Activated CD8-positive, alpha-beta T cell treated with anti-CD3 and anti-CD28 coated beads, Interleukin-2, amount 10 ng/mL, durations not matched to agents 7 days and 5 days (primary cell): ENCODE measurements at regions not wholly inside any gene's neighbourhood (a gene's known extent, or its start where the extent isn't known, plus 50 kb on each side); places are given as distances from the start of the nearest gene placed in this dataset.
A peak's percentile ranks its signal among the peaks of the same experiment; 100 is the strongest.

Experiments used
- ATAC-seq: fragments of 150-1000 bp; cut with Tn5 transposase; one replicate; pipeline ENCODE4 v1.10.0; 2021; ENCODE audit warnings: moderate library complexity
- CTCF ChIA-PET: fragments of 350-600 bp; sonication (Branson Sonifier 250); formaldehyde crosslinking; loops from one replicate; lab custom pipeline; 2021; ENCODE audit warnings: antibody characterized with exemption; lab: Charles Lee
- POLR2A ChIA-PET: fragments of 350-600 bp; sonication (Branson Sonifier 250); formaldehyde crosslinking; loops from one replicate; lab custom pipeline; 2021; ENCODE audit warnings: antibody characterized with exemption; lab: Charles Lee
- DNase-seq: peaks from one replicate; pipeline ENCODE4 v3.0.0-alpha.2; 2020
- H3K27ac Mint-ChIP-seq: one replicate; pipeline ENCODE4 v1.8.0; 2021; ENCODE audit warnings: mild to moderate bottlenecking, mixed read lengths
- H3K27me3 Mint-ChIP-seq: one replicate; pipeline ENCODE4 v1.8.0; 2021; ENCODE audit warnings: low read depth, mixed read lengths
- H3K36me3 Mint-ChIP-seq: one replicate; pipeline ENCODE4 v1.8.0; 2021; ENCODE audit warnings: low read depth, mixed read lengths
- H3K4me1 Mint-ChIP-seq: one replicate; pipeline ENCODE4 v1.8.0; 2021; ENCODE audit warnings: low read depth, mixed read lengths
- H3K4me3 Mint-ChIP-seq: one replicate; pipeline ENCODE4 v1.8.0; 2021; ENCODE audit warnings: mild to moderate bottlenecking, mixed read lengths
- H3K9me3 Mint-ChIP-seq: one replicate; pipeline ENCODE4 v1.8.0; 2022; ENCODE audit warnings: mixed read lengths; ENCODE audit not compliant: insufficient read depth

GRCh38 chr4:54359919-54360650 is 131.0 kb downstream of the PDGFRA start:
- peaks cover 4% of the 10 kb centered on the region for H3K27me3 Mint-ChIP-seq
- ATAC-seq = no peak
- ChIA-PET CTCF (interaction anchor here (1.7 kb wide), 1 partner anchor 41 kb away, joined by 3 read pairs; no protein-coding TSS in a partner anchor), POLR2A (interaction anchor here (0.5 kb wide), 1 partner anchor 1502 kb away, joined by 3 read pairs; no protein-coding TSS in a partner anchor)
- no peaks in the 10 kb centered on the region for H3K36me3 Mint-ChIP-seq
- H3K27ac Mint-ChIP-seq = no peak overlapping the region
- no peak overlapping the region for H3K4me3 Mint-ChIP-seq
- peak; percentile 22 for DNase-seq
- no peaks in the 10 kb centered on the region for H3K9me3 Mint-ChIP-seq
- peaks cover 8% of the 10 kb centered on the region for H3K4me1 Mint-ChIP-seq

- POLR2A ChIA-PET = no interaction called here
- peaks cover 5% of the 10 kb centered on the region for H3K27me3 Mint-ChIP-seq
- H3K36me3 Mint-ChIP-seq = no peaks in the 10 kb centered on the region
- no peak overlapping the region for H3K4me3 Mint-ChIP-seq
- CTCF ChIA-PET = no interaction called here
- H3K27ac Mint-ChIP-seq = no peak overlapping the region
- H3K9me3 Mint-ChIP-seq = no peaks in the 10 kb centered on the region
- DNase-seq (no peak), ATAC-seq (no peak)
- H3K4me1 Mint-ChIP-seq = peaks cover 8% of the 10 kb centered on the region
Measured at GRCh38 chr4:54363037-54363436, 133.9 kb downstream of the PDGFRA start.

- ChIA-PET CTCF (no interaction called here), POLR2A (no interaction called here)
- no peak overlapping the region for H3K4me3 Mint-ChIP-seq
- no peaks in the 10 kb centered on the region for H3K36me3 Mint-ChIP-seq
- ATAC-seq = no peak
- H3K9me3 Mint-ChIP-seq = no peaks in the 10 kb centered on the region
- peaks cover 10% of the 10 kb centered on the region for H3K27me3 Mint-ChIP-seq
- H3K4me1 Mint-ChIP-seq = no peaks in the 10 kb centered on the region
- DNase-seq = no peak
- no peak overlapping the region for H3K27ac Mint-ChIP-seq
Measured at GRCh38 chr4:54365691-54366090, 136.6 kb downstream of the PDGFRA start.

- H3K27me3 Mint-ChIP-seq = peaks cover 8% of the 10 kb centered on the region
- H3K4me1 Mint-ChIP-seq = no peaks in the 10 kb centered on the region
- H3K4me3 Mint-ChIP-seq = no peak overlapping the region
- no peak overlapping the region for H3K27ac Mint-ChIP-seq
- H3K9me3 Mint-ChIP-seq = no peaks in the 10 kb centered on the region
- ChIA-PET CTCF (no interaction called here), POLR2A (interaction anchor here (0.7 kb wide), 1 partner anchor 33 kb away, joined by 3 read pairs; no protein-coding TSS in a partner anchor)
- no peaks in the 10 kb centered on the region for H3K36me3 Mint-ChIP-seq
- no peak for DNase-seq
- no peak for ATAC-seq
Measured at GRCh38 chr4:54367059-54367458, 138.0 kb downstream of the PDGFRA start.

- DNase-seq = no peak
- no peak for ATAC-seq
- POLR2A ChIA-PET = no interaction called here
- H3K9me3 Mint-ChIP-seq = no peaks in the 10 kb centered on the region
- no peaks in the 10 kb centered on the region for H3K4me1 Mint-ChIP-seq
- H3K36me3 Mint-ChIP-seq = no peaks in the 10 kb centered on the region
- H3K4me3 Mint-ChIP-seq = no peak overlapping the region
- CTCF ChIA-PET = no interaction called here
- peaks cover 8% of the 10 kb centered on the region for H3K27me3 Mint-ChIP-seq
- no peak overlapping the region for H3K27ac Mint-ChIP-seq
Measured at GRCh38 chr4:54368281-54369265, 139.5 kb downstream of the PDGFRA start.

- ATAC-seq (no peak), DNase-seq (no peak)
- CTCF ChIA-PET = no interaction called here
- no peaks in the 10 kb centered on the region for H3K4me1 Mint-ChIP-seq
- H3K4me3 Mint-ChIP-seq = no peak overlapping the region
- H3K36me3 Mint-ChIP-seq = no peaks in the 10 kb centered on the region
- POLR2A ChIA-PET = no interaction called here
- no peaks in the 10 kb centered on the region for H3K9me3 Mint-ChIP-seq
- no peak overlapping the region for H3K27ac Mint-ChIP-seq
- H3K27me3 Mint-ChIP-seq = peaks cover 8% of the 10 kb centered on the region
Measured at GRCh38 chr4:54371173-54371572, 142.1 kb downstream of the PDGFRA start.

GRCh38 chr4:54372951-54373350 is 143.9 kb downstream of the PDGFRA start:
- CTCF ChIA-PET = no interaction called here
- H3K36me3 Mint-ChIP-seq = no peaks in the 10 kb centered on the region
- H3K27ac Mint-ChIP-seq = no peak overlapping the region
- H3K4me1 Mint-ChIP-seq = no peaks in the 10 kb centered on the region
- DNase-seq = no peak
- H3K9me3 Mint-ChIP-seq = no peaks in the 10 kb centered on the region
- no peak overlapping the region for H3K4me3 Mint-ChIP-seq
- no peak for ATAC-seq
- peaks cover 8% of the 10 kb centered on the region for H3K27me3 Mint-ChIP-seq
- POLR2A ChIA-PET = no interaction called here

GRCh38 chr4:54373718-54374210 is 144.7 kb downstream of the PDGFRA start:
- POLR2A ChIA-PET = no interaction called here
- Mint-ChIP-seq H3K4me1 (no peaks in the 10 kb centered on the region), H3K4me3 (no peak overlapping the region), H3K27me3 (peaks cover 4% of the 10 kb centered on the region), H3K27ac (no peak overlapping the region), H3K9me3 (no peaks in the 10 kb centered on the region), H3K36me3 (no peaks in the 10 kb centered on the region)
- no peak for DNase-seq
- CTCF ChIA-PET = no interaction called here
- no peak for ATAC-seq

GRCh38 chr4:54378461-54378860 is 149.4 kb downstream of the PDGFRA start:
- no peak overlapping the region for H3K4me3 Mint-ChIP-seq
- H3K27me3 Mint-ChIP-seq = no peaks in the 10 kb centered on the region
- ChIA-PET POLR2A (no interaction called here), CTCF (no interaction called here)
- no peak for ATAC-seq
- no peaks in the 10 kb centered on the region for H3K9me3 Mint-ChIP-seq
- DNase-seq = no peak
- H3K36me3 Mint-ChIP-seq = no peaks in the 10 kb centered on the region
- peaks cover 10% of the 10 kb centered on the region for H3K4me1 Mint-ChIP-seq
- H3K27ac Mint-ChIP-seq = no peak overlapping the region

- Mint-ChIP-seq H3K4me3 (no peak overlapping the region), H3K27me3 (peaks cover 2% of the 10 kb centered on the region), H3K9me3 (no peaks in the 10 kb centered on the region), H3K4me1 (peaks cover 15% of the 10 kb centered on the region), H3K27ac (no peak overlapping the region), H3K36me3 (no peaks in the 10 kb centered on the region)
- ATAC-seq = no peak
- DNase-seq = no peak
- ChIA-PET POLR2A (no interaction called here), CTCF (interaction anchor here (1.4 kb wide), 1 partner anchor 24 kb away, joined by 3 read pairs; no protein-coding TSS in a partner anchor)
Measured at GRCh38 chr4:54384152-54384551, 155.1 kb downstream of the PDGFRA start.

- Mint-ChIP-seq H3K4me3 (no peak overlapping the region), H3K4me1 (peaks cover 15% of the 10 kb centered on the region), H3K27me3 (peaks cover 2% of the 10 kb centered on the region), H3K27ac (no peak overlapping the region), H3K9me3 (no peaks in the 10 kb centered on the region), H3K36me3 (no peaks in the 10 kb centered on the region)
- ChIA-PET CTCF (no interaction called here), POLR2A (no interaction called here)
- ATAC-seq (no peak), DNase-seq (peak; percentile 28)
Measured at GRCh38 chr4:54384563-54384962, 155.5 kb downstream of the PDGFRA start.
